ENCODE measurements at regions not wholly inside any gene's neighbourhood (a gene's known extent, or its start where the extent isn't known, plus 50 kb on each side); places are given as distances from the start of the nearest gene placed in this dataset.

GRCh38 chr2:136284226-136285119 lies 166.5 kb upstream of the CXCR4 start:
- TF ChIP-seq POLR2A (IDR thresholded peaks at IDR 0.05) (no peak), CTCF (IDR thresholded peaks at IDR 0.05 in 4 of 5, conservative IDR thresholded peaks at IDR 0.05 in 1 of 5) (no peak)
